Stimulated activated CD4-positive, alpha-beta T cell treated with anti-CD3 and anti-CD28 coated beads, TNF-alpha, amount 100 ng/mL, for 48 hours (primary cell): ENCODE measurements at regions not wholly inside any gene's neighbourhood (a gene's known extent, or its start where the extent isn't known, plus 50 kb on each side); places are given as distances from the start of the nearest gene placed in this dataset.
"Not testable (repeated sequence)": the region's sequence is repeated elsewhere in the genome, so short reads cannot be mapped to it uniquely, and the experiment has no call there.

ENCODE experiments used
- DNase-seq, 3 donors: peaks; one replicate each; pipeline ENCODE4 v3.0.0-alpha.2; 2020; ENCODE audit warnings: low read depth in 3 of 3

DNA sequence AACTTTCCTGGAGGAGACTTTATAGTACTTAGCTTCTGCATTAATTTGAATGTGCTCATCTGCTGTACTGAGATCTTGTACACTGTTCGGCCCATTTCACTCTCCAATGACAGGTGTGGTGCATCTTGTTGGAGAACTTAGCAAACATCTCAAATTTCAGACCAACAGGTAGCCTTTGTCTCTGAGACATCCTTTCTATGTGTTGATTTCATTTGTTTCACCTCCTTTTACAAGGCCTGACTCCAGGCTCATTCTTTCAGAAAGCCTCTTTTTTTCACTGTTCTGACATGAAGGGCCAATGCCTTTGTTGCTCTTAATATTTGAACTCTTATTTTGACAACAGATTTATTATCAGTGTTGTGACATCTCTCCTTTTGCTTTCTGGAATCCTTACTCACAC, 271.8 kb upstream of the FANCL start:
- DNase-seq = no peak

DNA sequence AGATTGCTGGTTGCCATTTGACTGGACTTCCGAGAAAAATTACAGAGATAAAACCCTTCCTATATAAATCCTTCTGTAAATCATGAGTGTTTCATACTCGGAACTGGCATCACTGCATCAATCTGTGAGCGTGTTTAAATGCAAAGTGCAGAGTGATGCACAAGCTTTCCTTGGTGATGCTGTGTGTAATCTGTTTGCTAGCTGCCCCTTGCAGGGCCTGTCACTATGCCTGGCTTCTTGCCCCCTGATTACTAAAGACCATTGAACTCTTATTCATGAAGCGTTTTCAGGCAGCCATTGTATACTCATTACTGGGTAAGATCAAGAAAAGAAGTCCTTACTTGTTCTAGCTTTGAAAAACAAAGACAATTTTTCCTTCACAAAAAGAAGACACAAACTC, 266.9 kb upstream of the FANCL start:
- DNase-seq = no peak

DNA sequence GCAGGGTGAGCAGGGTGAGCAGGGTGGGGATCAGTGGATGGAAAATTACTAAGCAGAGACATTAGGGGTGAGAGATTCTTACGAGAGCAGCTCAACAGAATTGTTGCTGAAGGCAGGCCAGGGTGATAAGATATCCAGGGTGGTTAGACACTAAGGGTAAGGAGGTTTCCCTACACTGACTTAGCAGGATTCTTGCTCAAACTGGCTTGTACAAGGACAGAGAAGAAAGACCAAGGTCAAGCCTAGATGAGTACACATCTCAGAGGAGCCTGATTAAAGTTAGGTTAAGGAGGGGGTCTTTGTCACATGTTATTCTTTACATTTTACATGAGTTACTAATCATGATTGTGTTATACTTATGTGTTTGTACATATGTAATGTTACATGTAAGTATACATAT, 262.8 kb upstream of the FANCL start:
- DNase-seq = no peak

DNA sequence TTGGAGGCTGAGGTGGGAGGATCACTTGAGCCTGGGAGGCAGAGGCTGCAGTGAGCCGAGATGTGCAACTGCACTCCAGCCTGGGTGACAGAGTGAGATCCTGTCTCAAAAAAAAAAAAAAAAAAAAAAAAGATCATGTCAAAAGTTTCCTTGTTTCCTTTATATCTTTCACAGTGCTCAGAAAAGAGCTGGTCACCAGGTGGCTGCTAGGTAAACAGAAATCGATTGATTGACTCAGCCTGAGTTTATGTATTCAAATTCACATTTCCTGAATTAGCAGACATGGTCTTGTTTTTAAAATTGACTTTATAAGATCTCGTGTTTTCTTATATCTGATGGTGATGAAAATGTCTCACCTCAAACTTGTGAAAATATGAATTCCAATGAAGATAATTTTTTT, 261.8 kb upstream of the FANCL start:
- no peak for DNase-seq

DNA sequence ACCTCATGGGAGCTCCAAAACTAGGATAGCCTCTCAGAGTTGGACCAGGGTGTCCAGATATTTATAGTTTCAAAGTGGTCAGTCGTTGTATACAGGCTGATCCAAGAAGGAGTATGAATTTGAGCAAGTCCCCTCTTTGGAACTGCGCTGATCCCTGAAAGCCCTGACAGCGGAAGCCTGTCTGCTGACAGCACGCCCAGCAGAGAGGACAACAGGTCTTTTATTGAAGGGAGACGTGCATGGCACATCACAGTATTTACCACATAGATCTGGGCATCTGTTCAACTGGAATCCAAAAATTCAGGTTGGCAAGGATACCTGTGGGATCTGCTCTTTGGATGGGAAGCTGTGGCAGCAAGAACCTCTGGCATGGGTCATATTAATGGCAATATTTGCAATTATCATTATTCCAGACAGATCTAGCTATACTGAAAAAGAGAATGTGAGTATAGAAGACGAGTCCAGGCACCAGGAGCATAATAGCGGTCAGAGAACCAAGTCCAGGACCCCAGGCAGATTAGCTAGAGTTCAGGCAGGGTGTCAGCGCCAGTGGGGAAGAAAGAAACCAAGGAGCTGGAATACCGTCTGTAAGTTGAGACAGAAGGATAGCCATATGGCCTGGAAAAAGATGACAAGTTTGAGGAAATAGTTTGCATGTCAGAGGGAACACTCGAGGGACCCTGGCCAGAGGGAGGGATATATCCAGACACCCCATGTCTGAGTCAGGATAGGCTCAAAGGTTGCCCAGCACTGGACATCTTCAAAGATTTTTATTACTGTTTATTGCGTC, 260.4 kb upstream of the FANCL start:
- DNase-seq = no peak

DNA sequence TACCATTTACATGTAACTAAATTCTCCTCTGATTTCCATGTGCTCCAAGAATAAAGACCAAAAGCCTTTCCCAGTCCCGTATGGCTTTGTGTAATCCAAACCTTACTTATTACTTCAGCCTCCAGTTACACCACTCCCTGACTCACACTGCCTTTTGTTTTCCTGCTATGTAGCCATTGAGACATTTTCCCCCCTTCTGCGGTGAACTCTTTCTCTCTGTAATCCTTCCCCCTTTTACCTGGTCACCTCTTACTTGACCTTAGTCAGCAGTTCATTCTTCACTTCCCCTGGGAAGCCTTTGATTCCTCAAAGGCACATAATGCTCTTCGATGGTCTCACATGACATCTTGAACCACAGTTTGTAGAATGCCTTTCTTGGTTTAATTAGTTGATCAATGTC, 256.0 kb upstream of the FANCL start:
- DNase-seq = no peak

DNA sequence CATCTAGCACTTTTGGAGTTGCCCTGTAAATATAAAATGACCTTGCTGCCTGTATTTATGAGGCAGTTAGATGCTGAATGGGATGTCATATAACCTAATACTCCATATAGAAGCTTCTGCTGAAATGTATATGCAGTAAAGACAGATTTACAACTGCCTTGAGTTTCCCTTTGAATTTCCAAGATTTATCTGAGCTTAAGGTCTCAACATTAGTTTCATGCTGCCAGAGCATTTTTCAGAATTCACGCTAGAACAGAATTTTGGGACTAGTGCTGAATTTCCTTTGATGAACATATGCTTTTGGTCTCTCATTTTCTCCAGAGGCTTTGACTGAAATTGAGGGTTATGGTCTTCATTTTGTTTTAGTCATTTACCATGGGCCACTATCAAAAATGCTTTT, 254.7 kb upstream of the FANCL start:
- no peak for DNase-seq

DNA sequence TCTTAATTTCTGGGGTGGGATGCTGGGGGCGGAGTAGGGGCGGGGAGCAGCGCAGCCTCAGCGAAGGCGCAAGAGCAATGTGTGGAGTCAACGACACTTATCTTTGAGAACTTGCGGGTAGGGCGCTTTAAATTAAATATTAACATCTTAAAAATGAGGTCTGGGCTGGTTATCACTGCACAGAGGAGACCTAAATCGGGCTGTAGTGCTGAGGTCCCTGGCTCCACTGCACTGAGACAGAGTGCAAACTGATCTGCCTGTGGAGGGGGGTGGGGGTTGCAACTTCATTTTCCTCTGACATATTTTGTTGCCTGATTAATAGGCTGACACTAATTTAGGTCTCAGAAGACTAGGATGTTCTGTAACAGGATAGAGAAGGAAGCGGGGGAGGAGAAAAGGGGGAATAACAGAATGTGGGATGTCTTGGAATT, 253.0 kb upstream of the FANCL start:
- no peak for DNase-seq

DNA sequence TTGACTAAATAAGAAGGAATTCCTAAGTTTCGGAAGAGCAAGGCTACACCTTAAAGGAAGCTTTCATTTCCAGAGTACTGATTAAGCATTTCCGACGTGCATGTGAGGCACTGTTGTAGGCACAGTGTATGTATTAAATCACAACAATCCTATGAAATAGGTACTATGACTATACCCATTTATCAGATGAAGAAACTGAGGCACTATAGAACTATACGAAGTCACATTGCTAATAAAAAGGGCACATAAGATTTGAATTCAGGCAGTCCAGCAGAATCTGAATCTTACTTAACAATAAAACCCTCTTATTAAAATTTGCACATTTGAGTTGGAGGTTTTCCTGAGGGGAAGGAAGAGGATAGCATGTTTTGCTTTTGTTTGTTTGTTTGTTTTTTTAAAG, 243.5 kb upstream of the FANCL start:
- DNase-seq = no peak

DNA sequence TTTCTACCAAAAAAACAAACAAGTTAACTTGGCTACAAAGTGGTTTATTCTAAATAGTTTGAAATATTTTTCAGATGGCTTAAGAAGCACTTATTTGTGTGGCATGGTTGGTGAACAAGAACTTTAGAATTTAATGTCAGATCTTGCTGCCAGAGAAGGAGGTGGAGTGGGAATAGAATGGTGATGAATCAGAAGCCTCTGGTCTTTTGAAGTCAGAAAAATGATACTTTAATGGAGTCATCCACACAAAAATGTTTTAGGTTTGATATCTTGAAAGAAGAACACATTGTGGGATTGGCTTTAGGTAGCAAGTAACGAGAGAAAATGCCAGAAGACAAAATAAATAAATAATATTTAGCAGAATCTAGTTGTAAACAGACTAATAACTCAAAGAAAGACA, 243.1 kb upstream of the FANCL start:
- no peak for DNase-seq

DNA sequence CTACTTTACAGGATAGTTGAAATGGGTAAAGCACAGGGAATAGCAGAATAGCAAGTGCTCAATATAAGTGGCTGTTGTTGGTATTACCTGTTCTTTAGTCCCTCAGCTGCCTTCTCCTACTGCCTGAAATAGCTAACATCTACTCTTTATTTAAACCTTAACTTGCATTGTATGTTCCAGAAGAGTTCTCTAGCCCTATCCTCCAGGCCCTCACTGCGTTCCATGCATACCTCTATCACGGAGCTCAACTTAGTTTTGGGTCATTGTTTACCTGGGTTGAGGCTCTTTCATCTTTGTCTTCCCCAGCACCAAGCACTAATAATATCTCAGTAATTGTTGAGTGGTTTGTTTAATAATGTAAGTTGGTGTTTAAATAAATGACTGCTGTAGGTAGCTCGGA, 242.2 kb upstream of the FANCL start:
- DNase-seq = no peak

DNA sequence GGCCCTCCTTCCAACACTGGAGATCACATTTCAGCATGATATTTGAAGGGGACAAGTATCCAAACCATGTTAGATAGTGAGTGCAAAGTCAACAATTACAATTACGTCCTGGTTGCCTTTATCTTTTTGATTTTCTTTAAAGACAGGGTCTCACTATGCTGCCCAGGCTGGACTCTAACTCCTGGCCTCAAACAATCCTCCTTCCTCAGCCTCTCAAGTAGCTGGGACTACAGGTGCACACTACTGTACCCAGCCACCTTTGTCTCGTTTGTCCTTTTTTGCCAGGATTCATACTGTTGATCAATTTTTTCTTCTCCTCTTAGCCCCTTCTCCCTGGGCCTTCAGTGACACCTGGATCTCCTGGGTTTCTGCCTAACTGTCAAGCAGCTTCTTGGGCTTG, 240.5 kb upstream of the FANCL start:
- DNase-seq = no peak

DNA sequence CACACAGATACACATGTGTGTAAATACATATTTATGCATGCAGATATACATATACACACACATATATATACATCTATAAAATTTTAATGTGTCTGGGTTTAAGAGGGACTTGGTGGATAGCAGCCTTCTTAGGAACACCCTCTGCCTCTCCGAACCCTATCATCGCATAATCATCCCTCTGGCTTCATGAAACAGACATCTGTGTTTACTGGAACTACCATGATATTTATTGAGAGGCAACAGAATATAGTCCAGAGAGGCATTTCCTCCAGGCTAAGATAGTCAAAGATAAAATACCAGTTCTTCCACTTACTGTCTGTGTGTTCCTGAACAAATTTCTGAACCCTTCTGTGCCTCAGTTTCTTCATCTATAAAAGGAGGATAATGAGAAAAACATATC, 239.0 kb upstream of the FANCL start:
- no peak for DNase-seq

DNA sequence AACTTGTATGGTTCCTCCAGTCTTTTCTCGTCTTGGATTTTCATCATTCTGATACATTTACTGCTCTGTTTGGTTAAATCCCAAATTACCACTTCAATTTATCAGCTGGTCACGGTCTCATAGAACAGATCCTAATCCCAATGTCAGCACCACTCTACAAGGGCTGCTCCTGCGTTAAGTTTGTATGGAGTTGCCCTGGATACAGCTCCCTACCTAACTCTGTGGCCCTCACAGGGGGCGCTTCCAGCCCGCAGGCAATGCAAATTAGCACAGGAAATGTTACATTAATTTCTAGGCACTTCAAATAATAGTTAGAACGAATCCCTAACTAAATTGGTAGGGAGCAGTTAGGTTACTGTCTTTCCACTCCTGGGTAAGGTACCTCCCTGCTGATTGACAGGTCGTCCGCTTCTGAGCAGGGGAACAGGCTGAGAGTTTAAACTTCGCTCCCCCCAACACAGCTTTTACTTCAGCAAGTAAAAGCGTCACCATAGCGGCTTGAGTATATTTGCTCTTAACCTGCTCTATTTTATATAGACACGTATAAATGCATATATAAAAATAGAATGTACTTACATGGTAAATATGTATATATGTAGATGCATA, 238.5 kb upstream of the FANCL start:
- no peak for DNase-seq

DNA sequence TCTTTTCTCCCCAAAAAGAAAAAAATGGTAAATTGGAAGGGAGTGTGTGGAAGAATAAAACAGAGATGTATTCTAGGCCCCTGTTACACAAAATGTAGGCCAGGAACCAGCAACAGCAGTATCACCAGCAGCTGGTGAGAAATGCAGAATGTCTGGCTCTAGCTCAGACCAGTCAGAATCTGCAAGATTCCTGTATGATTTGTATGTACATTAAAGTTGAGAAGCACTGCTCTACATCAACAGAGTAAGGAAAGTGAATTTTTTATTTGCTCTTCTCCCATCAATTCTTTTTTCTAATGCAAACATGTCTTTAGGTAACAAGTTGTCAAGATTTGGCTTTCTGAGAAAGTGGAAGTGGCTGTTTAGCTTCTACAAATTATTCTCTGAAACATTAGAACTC, 235.4 kb upstream of the FANCL start:
- no peak for DNase-seq

DNA sequence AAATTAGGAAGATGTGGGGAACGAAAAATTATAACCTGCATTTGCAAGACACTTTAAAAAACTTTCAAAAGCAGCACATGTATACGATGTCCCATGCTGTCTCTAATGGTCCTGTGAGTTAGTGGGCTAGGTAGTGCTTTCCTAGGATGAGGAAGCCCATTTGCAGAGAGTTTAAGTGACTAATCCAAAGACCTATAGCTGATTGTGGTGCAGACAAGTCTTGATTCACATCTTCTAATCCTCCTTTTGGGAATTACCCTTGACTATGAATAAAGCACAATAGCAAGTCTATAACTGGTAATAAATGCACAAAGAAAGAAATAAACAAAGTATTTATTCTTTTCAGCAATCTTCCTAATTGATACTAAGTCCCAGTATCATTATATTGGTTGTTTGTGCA, 234.6 kb upstream of the FANCL start:
- DNase-seq = no peak

DNA sequence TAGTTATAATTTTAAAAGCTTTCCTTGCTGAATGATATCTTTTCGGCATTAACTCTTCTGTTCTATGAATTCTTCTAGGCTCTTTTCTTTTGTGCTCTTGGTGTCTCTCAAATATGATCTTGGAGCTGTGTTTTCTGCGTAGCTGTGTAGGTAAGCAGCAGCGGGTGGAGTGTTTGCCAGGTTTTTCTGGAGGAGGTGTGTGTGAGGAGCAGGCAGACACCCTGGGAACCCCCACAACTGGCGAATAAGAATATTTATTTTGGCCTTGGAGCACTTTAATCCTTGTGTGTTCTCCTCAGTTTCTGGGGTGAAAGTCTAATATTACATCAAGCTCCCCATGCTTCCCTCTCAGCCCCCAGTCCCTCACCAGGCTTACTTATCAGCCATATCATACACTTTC, 232.0 kb upstream of the FANCL start:
- no peak for DNase-seq

DNA sequence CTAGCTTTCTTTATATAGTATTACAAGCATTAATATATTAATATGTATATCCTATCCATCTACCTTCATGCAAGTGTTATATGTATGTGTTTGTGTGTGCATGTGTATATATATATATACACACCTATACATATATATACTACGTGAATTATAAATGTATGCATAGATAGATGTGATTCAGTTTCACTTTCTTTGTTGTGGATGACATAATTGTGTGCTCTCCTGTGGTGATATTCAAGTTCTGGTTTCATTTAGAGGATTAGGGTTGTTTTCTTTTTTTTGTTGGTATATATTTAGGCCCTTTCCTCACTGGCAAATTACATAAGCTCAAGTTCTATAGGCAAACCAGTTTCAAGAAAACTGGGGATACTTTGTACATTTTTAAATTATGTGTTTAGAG, 225.7 kb upstream of the FANCL start:
- no peak for DNase-seq

DNA sequence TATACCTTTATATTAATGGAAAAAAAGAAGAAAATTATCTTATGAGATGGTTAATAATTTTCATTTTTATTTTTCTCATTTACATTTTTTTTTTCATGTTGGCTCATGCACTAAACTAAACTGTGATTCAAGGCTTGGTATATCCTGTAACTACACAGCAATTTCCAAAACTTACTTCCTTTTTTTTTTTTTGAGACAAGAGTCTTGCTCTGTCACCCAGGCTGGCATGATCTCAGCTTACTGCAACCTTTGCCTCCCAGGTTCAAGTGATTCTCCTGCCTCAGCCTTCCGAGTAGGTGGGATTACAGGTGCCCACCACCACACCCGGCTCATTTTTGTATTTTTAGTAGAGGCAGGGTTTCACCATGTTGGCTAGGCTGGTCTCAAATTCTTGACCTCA, 224.9 kb upstream of the FANCL start:
- not testable (repeated sequence) for DNase-seq

DNA sequence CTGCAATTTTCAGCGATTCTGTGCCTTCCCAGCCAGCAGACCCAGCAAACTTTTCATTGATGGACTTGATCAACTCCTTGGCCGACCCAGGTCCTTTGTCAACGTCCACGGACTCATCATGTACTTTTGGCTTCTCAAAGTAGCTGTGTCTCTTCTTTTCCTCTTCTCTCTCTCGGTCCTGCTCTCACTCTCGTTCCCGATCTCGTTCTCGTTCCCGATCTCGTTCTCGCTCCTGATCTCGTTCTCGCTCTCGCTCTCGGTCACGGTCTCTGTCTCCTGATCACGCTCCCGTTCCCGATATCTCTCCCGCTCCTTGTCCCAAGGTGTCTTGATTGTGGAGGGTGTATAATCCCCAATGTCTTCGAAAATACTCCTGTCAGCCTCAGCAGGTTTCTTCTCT, 219.5 kb upstream of the FANCL start:
- DNase-seq = no peak

DNA sequence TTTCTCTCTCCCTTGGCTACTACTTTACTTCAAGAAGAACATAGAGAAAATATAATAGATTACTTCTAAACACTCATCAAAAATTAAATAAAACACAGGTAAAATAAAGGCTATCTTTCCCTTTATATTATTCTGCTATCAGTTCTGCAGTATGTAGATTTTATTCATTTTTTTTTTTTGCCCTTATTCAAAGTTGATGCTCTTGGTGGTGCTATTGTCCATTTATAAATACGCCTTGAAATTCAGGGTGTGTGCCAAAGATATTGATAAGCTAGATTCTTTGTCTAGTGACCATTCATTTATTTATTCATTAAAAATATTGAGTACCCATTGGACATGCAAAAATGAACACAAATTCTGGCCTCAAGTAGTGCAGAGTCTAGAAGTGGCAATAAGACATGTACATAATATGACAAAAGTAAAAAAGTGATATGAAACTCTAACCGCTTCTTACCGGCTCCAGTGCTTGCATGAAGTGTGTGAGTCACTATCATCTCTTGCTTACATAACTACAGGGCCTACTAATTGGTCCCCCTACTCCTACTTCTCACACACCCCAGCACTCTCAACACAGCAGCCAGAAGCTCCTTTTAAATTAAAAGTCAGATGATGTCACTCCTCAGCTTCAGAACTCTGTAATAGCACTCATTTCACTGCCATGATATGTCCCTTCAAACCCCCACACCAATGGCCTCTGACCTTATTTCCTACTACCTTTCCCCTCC, 208.3 kb upstream of the FANCL start:
- no peak for DNase-seq

DNA sequence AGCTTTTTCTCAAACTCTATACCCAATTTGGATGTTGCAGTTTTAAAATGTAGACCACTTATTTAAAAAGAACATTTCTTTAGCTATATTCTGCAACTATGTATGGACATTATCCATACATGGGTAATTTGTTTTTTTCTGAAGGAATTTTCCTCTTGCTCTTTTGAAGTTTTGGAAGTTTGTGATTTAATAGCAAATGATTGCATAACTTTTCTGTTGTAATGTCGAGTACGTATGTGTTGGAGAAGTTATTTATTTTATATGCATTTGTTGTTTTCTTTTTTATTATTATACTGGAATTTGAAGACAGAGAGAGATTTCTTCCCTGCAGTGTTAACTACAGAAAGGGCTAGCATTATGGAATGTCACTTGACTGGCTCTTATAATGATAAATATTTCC, 207.7 kb upstream of the FANCL start:
- no peak for DNase-seq

DNA sequence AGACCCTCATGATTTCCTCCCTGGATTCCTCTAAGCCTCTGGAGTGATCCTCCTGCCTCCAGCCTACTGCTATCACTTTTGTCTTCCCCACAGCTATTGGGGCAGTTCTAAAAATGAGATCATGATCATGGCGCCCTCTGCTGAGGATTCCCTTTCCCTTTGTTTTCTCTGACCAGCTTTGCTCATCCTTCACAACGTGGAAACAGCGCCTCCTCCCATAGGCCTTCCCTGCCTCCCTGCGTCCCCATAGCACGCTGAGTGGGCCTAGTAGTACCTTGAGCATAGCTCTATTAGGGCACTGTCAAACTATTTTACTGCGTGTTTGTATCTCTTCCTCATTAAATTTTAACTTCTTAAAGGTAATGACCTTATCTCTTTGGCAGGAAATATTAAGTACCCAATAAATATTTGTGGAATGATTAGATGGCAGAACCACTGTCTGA, 207.0 kb upstream of the FANCL start:
- DNase-seq = peak in 2 of 3 donors; percentile 4 to 6
